Parathyroid adenoma (tissue), 2 donors: ENCODE measurements at regions not wholly inside any gene's neighbourhood (a gene's known extent, or its start where the extent isn't known, plus 50 kb on each side); places are given as distances from the start of the nearest gene placed in this dataset.

Experiments
- H2AFZ ChIP-seq: fragments of 300-600 bp; sonication (generic); one replicate; pipeline ENCODE4 v1.7.0; 2017; ENCODE audit warnings: antibody characterized with exemption, mild to moderate bottlenecking
- H3K27ac ChIP-seq: fragments of 300-600 bp; sonication (generic); one replicate; pipeline ENCODE4 v1.7.0; 2017
- H3K27me3 ChIP-seq: fragments of 300-600 bp; sonication (generic); one replicate; pipeline ENCODE4 v1.7.0; 2017; ENCODE audit warnings: low read length; ENCODE audit not compliant: control insufficient read depth, insufficient read depth
- H3K36me3 ChIP-seq: fragments of 300-600 bp; sonication (generic); one replicate; pipeline ENCODE4 v1.7.0; 2017; ENCODE audit warnings: low read length; ENCODE audit not compliant: control insufficient read depth, insufficient read depth
- H3K4me1 ChIP-seq: fragments of 300-600 bp; sonication (generic); one replicate; pipeline ENCODE4 v1.7.0; 2017; ENCODE audit warnings: control low read depth
- H3K4me2 ChIP-seq: fragments of 300-600 bp; sonication (generic); one replicate; pipeline ENCODE4 v1.7.0; 2017; ENCODE audit warnings: low read length
- H3K4me3 ChIP-seq: fragments of 300-600 bp; sonication (generic); one replicate; pipeline ENCODE4 v1.7.0; 2017; ENCODE audit warnings: low read depth, low read length
- H3K79me2 ChIP-seq: fragments of 300-600 bp; sonication (generic); one replicate; pipeline ENCODE4 v1.7.0; 2017; ENCODE audit warnings: control low read depth
- H3K9ac ChIP-seq: fragments of 300-600 bp; sonication (generic); one replicate; pipeline ENCODE4 v1.7.0; 2017; ENCODE audit warnings: mild to moderate bottlenecking
- H3K9me3 ChIP-seq: fragments of 300-600 bp; sonication (generic); one replicate; pipeline ENCODE4 v1.7.0; 2017; ENCODE audit warnings: low read length; ENCODE audit not compliant: control insufficient read depth
- TF ChIP-seq, protein P1 (sequence below): fragments of 300-600 bp; sonication (generic); IDR thresholded peaks from one replicate; pipeline ENCODE4 v1.7.0; 2017; ENCODE audit warnings: antibody characterized with exemption, mild to moderate bottlenecking
- donor health status: primary hyperparathyroidism.

GRCh38 chr7:47028284-47028683 is 553.6 kb downstream of the TNS3 start:
- no peak overlapping the region for H3K4me3 ChIP-seq
- H3K9me3 ChIP-seq, result no peaks in the 10 kb centered on the region
- no peaks in the 10 kb centered on the region for H3K27me3 ChIP-seq
- H3K9ac ChIP-seq, result no peak overlapping the region
- H3K27ac ChIP-seq, result no peak overlapping the region
- H3K4me1 ChIP-seq, result no peaks in the 10 kb centered on the region
- H3K4me2 ChIP-seq, result no peak overlapping the region
- H3K36me3 ChIP-seq, result no peaks in the 10 kb centered on the region
- TF ChIP-seq, protein P1, sequence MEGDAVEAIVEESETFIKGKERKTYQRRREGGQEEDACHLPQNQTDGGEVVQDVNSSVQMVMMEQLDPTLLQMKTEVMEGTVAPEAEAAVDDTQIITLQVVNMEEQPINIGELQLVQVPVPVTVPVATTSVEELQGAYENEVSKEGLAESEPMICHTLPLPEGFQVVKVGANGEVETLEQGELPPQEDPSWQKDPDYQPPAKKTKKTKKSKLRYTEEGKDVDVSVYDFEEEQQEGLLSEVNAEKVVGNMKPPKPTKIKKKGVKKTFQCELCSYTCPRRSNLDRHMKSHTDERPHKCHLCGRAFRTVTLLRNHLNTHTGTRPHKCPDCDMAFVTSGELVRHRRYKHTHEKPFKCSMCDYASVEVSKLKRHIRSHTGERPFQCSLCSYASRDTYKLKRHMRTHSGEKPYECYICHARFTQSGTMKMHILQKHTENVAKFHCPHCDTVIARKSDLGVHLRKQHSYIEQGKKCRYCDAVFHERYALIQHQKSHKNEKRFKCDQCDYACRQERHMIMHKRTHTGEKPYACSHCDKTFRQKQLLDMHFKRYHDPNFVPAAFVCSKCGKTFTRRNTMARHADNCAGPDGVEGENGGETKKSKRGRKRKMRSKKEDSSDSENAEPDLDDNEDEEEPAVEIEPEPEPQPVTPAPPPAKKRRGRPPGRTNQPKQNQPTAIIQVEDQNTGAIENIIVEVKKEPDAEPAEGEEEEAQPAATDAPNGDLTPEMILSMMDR, result no peak
- H3K79me2 ChIP-seq, result no peaks in the 10 kb centered on the region
- no peak overlapping the region for H2AFZ ChIP-seq

- Histone ChIP-seq H3K36me3 (no peaks in the 10 kb centered on the region), H3K4me3 (no peak overlapping the region), H3K4me1 (no peaks in the 10 kb centered on the region), H2AFZ (no peak overlapping the region), H3K79me2 (no peaks in the 10 kb centered on the region), H3K9ac (no peak overlapping the region), H3K27ac (no peak overlapping the region), H3K4me2 (no peak overlapping the region), H3K9me3 (no peaks in the 10 kb centered on the region), H3K27me3 (no peaks in the 10 kb centered on the region)
- TF ChIP-seq, protein P1, result no peak
These were observed 554.1 kb downstream of the TNS3 start for GRCh38 chr7:47027695-47028240.

- Histone ChIP-seq H3K4me2 (no peak overlapping the region), H3K9me3 (no peaks in the 10 kb centered on the region), H2AFZ (no peak overlapping the region), H3K4me3 (no peak overlapping the region), H3K79me2 (no peaks in the 10 kb centered on the region), H3K4me1 (no peaks in the 10 kb centered on the region), H3K27me3 (no peaks in the 10 kb centered on the region), H3K27ac (no peak overlapping the region), H3K9ac (no peak overlapping the region), H3K36me3 (no peaks in the 10 kb centered on the region)
- TF ChIP-seq, protein P1, result no peak
These were observed 555.0 kb downstream of the TNS3 start for GRCh38 chr7:47026780-47027361.

DNA sequence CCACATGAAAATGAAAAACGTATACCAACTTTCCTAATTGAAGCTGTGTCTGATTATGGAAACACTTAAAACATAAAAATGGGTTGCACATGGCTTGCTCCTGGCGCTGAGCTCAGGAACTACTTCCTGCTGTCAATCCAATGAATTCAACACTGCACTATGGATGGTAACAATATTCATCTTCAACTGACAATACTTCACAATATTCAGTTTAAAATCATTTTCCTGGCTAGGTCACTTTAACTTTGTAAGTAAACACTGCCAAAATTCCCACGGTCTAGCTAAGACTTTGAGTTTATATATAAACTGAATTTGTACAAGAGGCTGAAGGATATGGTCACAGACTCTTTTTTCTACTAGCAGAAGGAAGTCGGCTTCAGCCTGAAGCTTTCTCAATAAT is 556.9 kb downstream of the TNS3 start:
- no peaks in the 10 kb centered on the region for H3K79me2 ChIP-seq
- TF ChIP-seq, protein P1, result no peak

GRCh38 chr7:47008461-47008860 is 573.5 kb downstream of the TNS3 start:
- no peak overlapping the region for H3K4me3 ChIP-seq
- H2AFZ ChIP-seq, result no peak overlapping the region
- no peaks in the 10 kb centered on the region for H3K79me2 ChIP-seq
- H3K9me3 ChIP-seq, result no peaks in the 10 kb centered on the region
- no peak overlapping the region for H3K4me2 ChIP-seq
- H3K4me1 ChIP-seq, result no peaks in the 10 kb centered on the region
- TF ChIP-seq, protein P1, result no peak
- H3K9ac ChIP-seq, result no peak overlapping the region
- no peak overlapping the region for H3K27ac ChIP-seq
- H3K27me3 ChIP-seq, result no peaks in the 10 kb centered on the region
- no peaks in the 10 kb centered on the region for H3K36me3 ChIP-seq

More for the DNA sequence above, 556.9 kb downstream of the TNS3 start:
- H3K27ac ChIP-seq, result no peak overlapping the region
- no peak overlapping the region for H3K4me3 ChIP-seq
- no peaks in the 10 kb centered on the region for H3K36me3 ChIP-seq
- no peak overlapping the region for H2AFZ ChIP-seq
- H3K9me3 ChIP-seq, result no peaks in the 10 kb centered on the region
- H3K27me3 ChIP-seq, result no peaks in the 10 kb centered on the region
- no peak overlapping the region for H3K9ac ChIP-seq
- no peak overlapping the region for H3K4me2 ChIP-seq
- no peaks in the 10 kb centered on the region for H3K4me1 ChIP-seq
